ENCODE measurements at regions not wholly inside any gene's neighbourhood (a gene's known extent, or its start where the extent isn't known, plus 50 kb on each side); places are given as distances from the start of the nearest gene placed in this dataset.

GRCh38 chr7:17061443-17061842, 179.7 kb upstream of the AGR3 start:
- Histone ChIP-seq H3K27me3 (ENCODE audit: control insufficient read depth, insufficient read depth, low read length) (no peaks in the 10 kb centered on the region), H3K36me3 (ENCODE audit: control insufficient read depth, insufficient read depth, low read length) (no peaks in the 10 kb centered on the region), H3K4me3 (ENCODE audit: low read depth, low read length) (no peak overlapping the region)
- ChIA-PET CTCF (interaction anchor here (0.6 kb wide), 1 partner anchor 355 kb away, joined by 3 read pairs; no protein-coding TSS in a partner anchor), POLR2A (no interaction called here)
- DNase-seq (ENCODE audit: low read depth), result no peak
- TF ChIP-seq CTCF (IDR thresholded peaks at IDR 0.05; ENCODE audit: insufficient read depth, low read depth, low read length), result no peak

- TF ChIP-seq CTCF (IDR thresholded peaks at IDR 0.05; ENCODE audit: insufficient read depth, low read depth, low read length), result no peak
- ChIA-PET CTCF (interaction anchor here (0.6 to 2.2 kb wide), 5 partner anchors 9 to 241 kb away, joined by 3 to 12 read pairs (median 3); no protein-coding TSS in a partner anchor), POLR2A (no interaction called here)
- no peak overlapping the region for H3K4me3 ChIP-seq (ENCODE audit: low read depth, low read length)
- H3K27me3 ChIP-seq (ENCODE audit: control insufficient read depth, insufficient read depth, low read length), result no peaks in the 10 kb centered on the region
- H3K36me3 ChIP-seq (ENCODE audit: control insufficient read depth, insufficient read depth, low read length), result no peaks in the 10 kb centered on the region
- DNase-seq (ENCODE audit: low read depth), result no peak
Measured at GRCh38 chr7:17062151-17063044, 180.6 kb upstream of the AGR3 start.

- H3K36me3 ChIP-seq (ENCODE audit: control insufficient read depth, insufficient read depth, low read length), result no peaks in the 10 kb centered on the region
- ChIA-PET CTCF (interaction anchor here (0.6 to 2.2 kb wide), 5 partner anchors 8 to 240 kb away, joined by 3 to 12 read pairs (median 3); no protein-coding TSS in a partner anchor), POLR2A (no interaction called here)
- no peaks in the 10 kb centered on the region for H3K27me3 ChIP-seq (ENCODE audit: control insufficient read depth, insufficient read depth, low read length)
- 0 out of 2 replicates have a peak, but pooled peaks have one; percentile 9 for TF ChIP-seq CTCF (IDR thresholded peaks at IDR 0.05; ENCODE audit: insufficient read depth, low read depth, low read length)
- H3K4me3 ChIP-seq (ENCODE audit: low read depth, low read length), result no peak overlapping the region
- DNase-seq (ENCODE audit: low read depth), result no peak
Measured at GRCh38 chr7:17063045-17063383, 181.2 kb upstream of the AGR3 start.

GRCh38 chr7:17067691-17068090, 185.9 kb upstream of the AGR3 start:
- Histone ChIP-seq H3K27me3 (ENCODE audit: control insufficient read depth, insufficient read depth, low read length) (no peaks in the 10 kb centered on the region), H3K4me3 (ENCODE audit: low read depth, low read length) (no peak overlapping the region), H3K36me3 (ENCODE audit: control insufficient read depth, insufficient read depth, low read length) (no peaks in the 10 kb centered on the region)
- ChIA-PET POLR2A (no interaction called here), CTCF (interaction anchor here (1.1 kb wide), 1 partner anchor 38 kb away, joined by 4 read pairs; no protein-coding TSS in a partner anchor)
- TF ChIP-seq CTCF (IDR thresholded peaks at IDR 0.05; ENCODE audit: insufficient read depth, low read depth, low read length), result no peak
- DNase-seq (ENCODE audit: low read depth), result no peak

- Histone ChIP-seq H3K36me3 (ENCODE audit: control insufficient read depth, insufficient read depth, low read length) (no peaks in the 10 kb centered on the region), H3K4me3 (ENCODE audit: low read depth, low read length) (no peak overlapping the region), H3K27me3 (ENCODE audit: control insufficient read depth, insufficient read depth, low read length) (no peaks in the 10 kb centered on the region)
- no peak for DNase-seq (ENCODE audit: low read depth)
- ChIA-PET POLR2A (no interaction called here), CTCF (no interaction called here)
- no peak for TF ChIP-seq CTCF (IDR thresholded peaks at IDR 0.05; ENCODE audit: insufficient read depth, low read depth, low read length)
Measured at GRCh38 chr7:17069146-17069545, 187.4 kb upstream of the AGR3 start.
